SKM-1 (cell line): ENCODE measurements at regions not wholly inside any gene's neighbourhood (a gene's known extent, or its start where the extent isn't known, plus 50 kb on each side); places are given as distances from the start of the nearest gene placed in this dataset.

ENCODE experiments used
- DNase-seq: peaks from one replicate; lab custom pipeline; 2025; ENCODE audit not compliant: unreplicated experiment; lab: John Stamatoyannopoulos, UW

- DNase-seq = no peak
These were observed 97.2 kb downstream of the TRIM36 start for GRCh38 chr5:115072266-115073064.

DNA sequence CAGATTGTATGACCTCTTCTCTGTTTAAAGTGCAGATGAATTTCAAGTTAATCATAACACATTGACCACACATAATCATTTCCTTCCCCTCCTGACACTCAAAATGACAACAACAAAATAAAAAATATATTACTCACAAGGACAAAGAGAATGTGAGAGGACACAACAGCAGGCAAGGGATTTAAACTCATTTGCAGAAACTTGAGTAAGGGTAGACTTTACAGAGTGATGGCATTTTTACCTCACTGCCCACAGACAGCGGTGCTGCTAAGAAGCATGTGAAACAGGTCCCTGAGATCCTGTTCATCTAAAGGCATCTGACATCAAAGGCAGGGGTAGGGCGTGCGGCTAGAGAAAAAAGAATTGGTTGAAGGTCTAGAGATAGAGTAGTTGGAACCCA lies 99.0 kb downstream of the TRIM36 start:
- no peak for DNase-seq

GRCh38 chr5:115069087-115069968 lies 100.4 kb downstream of the TRIM36 start:
- peak; percentile 35 for DNase-seq

GRCh38 chr5:115068239-115069086 lies 101.2 kb downstream of the TRIM36 start:
- no peak for DNase-seq

- no peak for DNase-seq
These were observed 105.3 kb downstream of the TRIM36 start for GRCh38 chr5:115064380-115064779.

DNA sequence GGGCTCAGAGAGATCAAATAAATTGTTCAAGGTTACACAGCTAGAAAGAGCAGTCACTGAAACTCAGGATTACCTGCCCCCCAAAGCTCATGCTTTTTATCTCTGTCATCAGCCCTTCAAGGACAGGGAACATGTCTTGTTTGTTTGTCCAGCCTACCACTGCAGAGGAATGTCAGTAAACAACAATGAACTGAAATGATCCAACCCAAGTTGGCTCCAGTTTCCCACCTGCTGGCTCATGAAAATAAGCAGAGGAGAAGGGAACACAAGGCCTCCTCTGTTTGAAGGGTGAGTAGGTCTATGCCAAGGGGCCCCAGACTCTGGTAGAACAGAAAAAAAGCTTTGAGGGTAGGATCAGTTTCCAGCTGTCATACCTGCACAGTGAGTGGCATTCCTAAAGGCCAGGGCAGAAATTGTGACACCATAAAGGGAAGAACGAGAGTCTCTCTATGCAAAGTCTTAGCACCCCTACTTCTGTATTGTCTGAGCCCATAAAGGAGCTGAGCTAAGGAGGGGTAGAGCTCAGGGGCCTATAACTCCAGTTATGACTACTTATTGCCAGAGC lies 115.2 kb downstream of the TRIM36 start:
- no peak for DNase-seq

- no peak for DNase-seq
These were observed 116.8 kb downstream of the TRIM36 start for GRCh38 chr5:115052948-115053347.

GRCh38 chr5:115050866-115051265 lies 118.8 kb downstream of the TRIM36 start:
- no peak for DNase-seq

DNA sequence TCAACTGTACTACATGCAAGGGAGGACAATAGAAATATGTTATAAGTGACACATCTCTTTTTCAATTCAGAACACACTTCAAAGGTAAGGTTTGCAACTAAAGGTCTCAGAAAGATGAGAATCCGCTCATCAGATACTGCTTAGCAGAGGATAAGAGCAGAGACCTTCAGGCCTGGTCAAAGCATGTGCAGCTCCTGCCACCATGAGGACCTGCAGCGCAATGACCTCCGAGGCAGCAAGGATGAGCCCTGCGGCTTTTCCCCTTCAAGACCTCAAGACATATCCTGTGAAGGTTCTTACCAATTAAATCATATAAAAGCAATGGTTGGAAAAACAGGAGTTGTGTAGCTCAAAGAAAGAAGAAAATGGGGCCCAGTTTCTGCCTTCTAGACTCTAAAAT lies 135.8 kb downstream of the TRIM36 start:
- no peak for DNase-seq

- no peak for DNase-seq
These were observed 141.2 kb downstream of the TRIM36 start for GRCh38 chr5:115028557-115028956.

DNA sequence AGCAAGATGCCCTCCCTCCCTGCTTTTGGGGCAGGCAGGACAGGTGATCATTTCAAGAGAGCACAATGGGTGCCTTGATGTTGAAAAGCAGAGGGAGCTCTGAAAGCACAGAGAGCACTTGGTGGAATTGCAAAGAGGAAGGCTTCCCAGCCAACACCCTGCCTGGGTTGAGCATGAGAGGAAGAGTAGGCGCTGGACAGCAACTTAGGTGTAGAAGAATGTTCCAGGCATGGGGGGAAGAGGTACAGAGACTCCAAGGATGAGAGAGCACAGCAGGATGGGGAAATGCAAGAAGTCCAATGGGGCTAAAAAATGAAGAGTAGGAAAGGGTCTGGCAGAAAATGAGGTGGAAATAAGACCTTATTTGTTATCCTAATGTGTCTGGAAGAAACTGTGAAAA lies 144.8 kb downstream of the TRIM36 start:
- DNase-seq = no peak

DNA sequence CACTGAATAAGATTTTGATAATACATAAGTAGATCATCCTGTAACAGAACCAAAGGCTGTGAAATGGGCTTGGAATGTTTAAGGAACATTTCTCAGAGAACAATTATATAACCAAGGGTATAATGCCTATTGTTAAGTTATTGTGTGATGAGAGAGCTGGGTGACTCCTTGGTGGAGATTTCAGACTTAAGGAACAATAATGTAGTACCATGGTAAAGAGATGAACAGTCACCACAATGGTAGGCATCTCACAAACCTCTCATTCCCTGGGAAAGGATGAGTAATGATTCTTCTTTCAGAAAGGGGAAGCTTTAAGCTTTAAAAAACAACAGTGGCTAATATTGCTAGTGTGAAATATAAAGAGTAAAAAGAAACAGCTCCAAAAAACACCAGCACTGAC lies 147.4 kb downstream of the TRIM36 start:
- DNase-seq = no peak

GRCh38 chr5:115016646-115017045 lies 153.1 kb downstream of the TRIM36 start:
- DNase-seq = no peak

GRCh38 chr5:114999176-114999575 lies 170.5 kb downstream of the TRIM36 start:
- no peak for DNase-seq

- DNase-seq = no peak
These were observed 180.2 kb downstream of the TRIM36 start for GRCh38 chr5:114989512-114989911.

GRCh38 chr5:114988096-114988495 lies 181.6 kb downstream of the TRIM36 start:
- no peak for DNase-seq

GRCh38 chr5:114984796-114985195 lies 184.9 kb downstream of the TRIM36 start:
- DNase-seq = no peak

GRCh38 chr5:114981111-114981510 lies 188.6 kb downstream of the TRIM36 start:
- DNase-seq = no peak

DNA sequence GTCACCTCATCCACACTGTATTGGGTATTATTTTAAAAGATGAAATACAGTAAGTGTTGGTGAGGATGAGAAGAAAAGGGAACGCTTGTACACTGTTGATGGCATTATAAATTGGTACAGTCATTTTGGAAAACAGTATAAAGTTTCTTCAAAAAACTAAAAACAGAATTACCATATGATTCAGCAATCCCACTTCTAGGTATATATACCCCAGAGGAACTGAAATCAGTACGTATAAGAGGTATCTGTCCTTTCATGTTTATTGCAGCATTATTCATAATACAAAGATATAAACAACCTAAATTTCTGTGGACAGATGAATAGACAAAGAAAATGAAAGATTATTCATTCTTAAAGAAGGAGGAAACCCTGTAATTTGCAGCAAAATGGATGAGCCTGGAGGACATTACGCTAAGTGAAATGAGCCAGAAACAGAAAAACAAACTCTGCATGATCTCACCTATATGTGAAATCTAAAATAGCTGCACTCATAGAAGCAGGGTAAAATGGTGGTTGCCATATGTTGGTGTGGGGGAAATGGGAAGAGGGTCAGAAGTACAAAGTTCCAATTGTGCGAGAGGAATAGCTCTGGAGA lies 191.6 kb downstream of the TRIM36 start:
- no peak for DNase-seq

- DNase-seq = no peak
These were observed 200.2 kb downstream of the TRIM36 start for GRCh38 chr5:114969482-114969881.

DNA sequence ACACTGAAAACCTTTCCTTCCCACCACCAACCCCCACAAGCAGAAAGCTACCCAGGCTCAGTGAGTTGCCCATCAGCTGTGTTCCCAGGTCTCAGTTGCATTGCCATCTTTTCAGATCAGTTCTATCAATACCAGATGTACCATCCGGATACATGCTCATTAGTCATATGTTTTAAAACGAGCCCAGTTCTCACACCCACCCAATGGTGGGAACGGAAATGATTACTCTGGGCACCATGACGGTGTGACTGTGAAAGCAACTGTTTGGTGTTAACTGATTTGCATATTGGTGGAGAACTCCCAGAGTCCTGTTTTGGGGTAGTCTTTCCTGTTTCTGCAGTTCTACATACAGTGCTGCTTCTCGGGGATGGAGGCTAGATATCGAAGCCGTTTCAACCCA lies 212.3 kb downstream of the TRIM36 start:
- no peak for DNase-seq
